ENCODE measurements at regions not wholly inside any gene's neighbourhood (a gene's known extent, or its start where the extent isn't known, plus 50 kb on each side); places are given as distances from the start of the nearest gene placed in this dataset.

DNA sequence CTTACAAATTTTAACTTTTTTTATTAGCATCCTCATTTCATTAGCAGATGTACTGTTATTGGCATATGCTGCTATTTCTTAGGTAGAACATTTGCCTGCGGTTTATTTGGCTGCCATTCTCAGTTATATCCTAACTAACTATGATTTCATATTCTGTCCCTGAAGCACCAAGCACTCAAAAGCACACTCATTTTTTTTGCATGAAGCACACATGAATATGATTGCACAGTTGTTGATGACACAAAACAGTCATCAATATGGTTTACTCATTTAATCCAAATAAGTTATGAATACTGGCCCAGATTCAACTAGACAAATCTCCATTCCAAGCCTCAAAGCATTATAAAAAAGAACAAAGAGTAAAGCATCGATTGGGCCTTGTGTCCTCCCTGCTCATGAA lies 129.4 kb upstream of the CNTNAP5 start:
- peaks cover 8% of the 10 kb centered on the region for H3K9me3 ChIP-seq
- no peaks in the 10 kb centered on the region for H3K27me3 ChIP-seq (ENCODE audit: low read depth)
- no peak for ATAC-seq
- H3K4me3 ChIP-seq: no peak overlapping the region
- H3K4me1 ChIP-seq: no peaks in the 10 kb centered on the region
- intact Hi-C loops (cut with DNase I): no loop called here
- H3K36me3 ChIP-seq: no peaks in the 10 kb centered on the region
- H3K27ac ChIP-seq: no peak overlapping the region
- TF ChIP-seq, protein P1, sequence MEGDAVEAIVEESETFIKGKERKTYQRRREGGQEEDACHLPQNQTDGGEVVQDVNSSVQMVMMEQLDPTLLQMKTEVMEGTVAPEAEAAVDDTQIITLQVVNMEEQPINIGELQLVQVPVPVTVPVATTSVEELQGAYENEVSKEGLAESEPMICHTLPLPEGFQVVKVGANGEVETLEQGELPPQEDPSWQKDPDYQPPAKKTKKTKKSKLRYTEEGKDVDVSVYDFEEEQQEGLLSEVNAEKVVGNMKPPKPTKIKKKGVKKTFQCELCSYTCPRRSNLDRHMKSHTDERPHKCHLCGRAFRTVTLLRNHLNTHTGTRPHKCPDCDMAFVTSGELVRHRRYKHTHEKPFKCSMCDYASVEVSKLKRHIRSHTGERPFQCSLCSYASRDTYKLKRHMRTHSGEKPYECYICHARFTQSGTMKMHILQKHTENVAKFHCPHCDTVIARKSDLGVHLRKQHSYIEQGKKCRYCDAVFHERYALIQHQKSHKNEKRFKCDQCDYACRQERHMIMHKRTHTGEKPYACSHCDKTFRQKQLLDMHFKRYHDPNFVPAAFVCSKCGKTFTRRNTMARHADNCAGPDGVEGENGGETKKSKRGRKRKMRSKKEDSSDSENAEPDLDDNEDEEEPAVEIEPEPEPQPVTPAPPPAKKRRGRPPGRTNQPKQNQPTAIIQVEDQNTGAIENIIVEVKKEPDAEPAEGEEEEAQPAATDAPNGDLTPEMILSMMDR (IDR thresholded peaks at IDR 0.05): no peak
- DNase-seq: no peak

DNA sequence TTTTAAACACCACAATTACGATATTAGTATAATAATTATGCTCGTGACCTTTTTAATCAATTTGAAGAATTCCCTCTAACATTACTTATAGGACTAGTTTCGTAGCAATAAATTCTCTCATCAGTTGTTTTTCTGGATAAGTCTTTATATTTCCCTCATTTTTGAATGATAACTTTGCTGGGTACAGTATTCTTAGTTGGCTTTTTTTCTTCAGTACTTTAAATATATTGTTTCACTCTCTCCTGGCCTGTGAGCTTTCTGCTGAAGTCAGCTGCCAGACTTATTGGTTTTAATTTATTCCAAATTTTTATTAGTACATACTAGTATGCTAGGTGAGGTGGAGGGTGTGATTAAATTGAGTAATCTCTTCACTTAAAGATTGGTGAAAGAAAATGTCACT lies 123.8 kb upstream of the CNTNAP5 start:
- no peaks in the 10 kb centered on the region for H3K4me1 ChIP-seq
- ATAC-seq: no peak
- H3K27me3 ChIP-seq (ENCODE audit: low read depth): no peaks in the 10 kb centered on the region
- DNase-seq: no peak
- H3K27ac ChIP-seq: no peak overlapping the region
- H3K9me3 ChIP-seq: peaks cover 15% of the 10 kb centered on the region
- no peaks in the 10 kb centered on the region for H3K36me3 ChIP-seq
- TF ChIP-seq, protein P1 (IDR thresholded peaks at IDR 0.05): no peak
- no peak overlapping the region for H3K4me3 ChIP-seq
- intact Hi-C loops (cut with DNase I): no loop called here

DNA sequence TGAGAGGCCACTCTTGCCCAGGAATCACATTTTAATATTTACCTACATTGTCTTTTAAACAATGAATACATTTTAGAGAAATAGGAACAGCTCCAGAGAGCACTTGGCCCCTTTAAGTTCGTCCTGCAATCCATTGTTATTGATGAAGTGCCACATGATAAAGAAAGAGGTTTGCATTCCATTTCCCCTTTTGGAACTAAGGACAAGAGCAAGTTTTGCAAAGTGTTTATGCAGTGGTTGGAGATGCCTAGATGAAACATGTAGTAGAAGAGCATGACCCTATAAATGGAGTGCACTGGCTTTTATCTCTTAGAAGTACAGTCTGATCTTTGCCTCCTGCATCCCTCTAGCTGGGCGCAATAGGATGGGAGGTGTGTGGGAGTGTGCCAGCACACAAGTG lies 118.7 kb upstream of the CNTNAP5 start:
- H3K27ac ChIP-seq: no peak overlapping the region
- no peak overlapping the region for H3K4me3 ChIP-seq
- H3K9me3 ChIP-seq: peaks cover 2% of the 10 kb centered on the region
- TF ChIP-seq, protein P1 (IDR thresholded peaks at IDR 0.05): no peak
- no peaks in the 10 kb centered on the region for H3K36me3 ChIP-seq
- DNase-seq: no peak
- intact Hi-C loops (cut with DNase I): no loop called here
- H3K27me3 ChIP-seq (ENCODE audit: low read depth): no peaks in the 10 kb centered on the region
- H3K4me1 ChIP-seq: no peaks in the 10 kb centered on the region
- no peak for ATAC-seq

DNA sequence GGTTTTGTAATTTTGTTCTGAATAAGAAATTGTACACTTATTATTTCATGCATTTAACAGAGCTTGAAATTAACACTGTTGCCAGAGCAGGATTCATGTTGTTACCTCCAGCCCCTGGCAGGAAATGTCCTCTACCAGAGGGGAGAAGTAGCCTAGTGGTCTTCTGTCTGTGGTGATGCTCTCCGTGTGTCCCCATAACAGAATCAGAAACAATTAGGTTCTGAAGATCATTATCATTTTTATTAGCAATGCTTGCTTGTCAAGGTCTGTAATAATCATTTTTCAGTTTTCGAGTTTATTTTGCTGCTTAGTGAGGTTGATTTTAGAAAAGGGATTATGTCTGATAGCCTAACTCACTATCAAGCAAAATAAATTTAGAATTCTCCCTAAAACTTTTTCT lies 116.6 kb upstream of the CNTNAP5 start:
- Histone ChIP-seq H3K36me3 (no peaks in the 10 kb centered on the region), H3K4me3 (no peak overlapping the region), H3K27me3 (ENCODE audit: low read depth) (no peaks in the 10 kb centered on the region), H3K4me1 (no peaks in the 10 kb centered on the region), H3K9me3 (no peaks in the 10 kb centered on the region), H3K27ac (no peak overlapping the region)
- intact Hi-C loops (cut with DNase I): no loop called here
- DNase-seq: no peak
- no peak for ATAC-seq
- TF ChIP-seq, protein P1 (IDR thresholded peaks at IDR 0.05): no peak

DNA sequence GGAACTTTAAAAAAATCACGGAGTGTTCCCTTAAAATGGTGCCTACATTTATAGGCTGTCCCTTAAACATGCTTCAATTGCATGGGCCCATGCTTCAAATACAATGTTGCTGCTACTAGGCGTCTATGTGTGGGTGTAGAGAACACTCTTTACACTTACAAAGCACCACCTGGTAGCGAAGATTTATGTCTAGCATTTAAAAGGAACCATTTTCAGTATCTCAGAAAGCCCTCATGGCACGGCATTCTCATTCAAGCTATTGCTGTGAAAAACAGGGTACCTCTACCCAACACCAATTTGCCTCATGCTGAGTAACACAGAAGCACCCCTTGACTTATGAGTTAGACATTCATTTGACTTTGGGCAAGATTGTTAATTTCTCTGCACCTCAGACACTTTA lies 112.9 kb upstream of the CNTNAP5 start:
- Histone ChIP-seq H3K36me3 (no peaks in the 10 kb centered on the region), H3K27me3 (ENCODE audit: low read depth) (no peaks in the 10 kb centered on the region), H3K4me3 (no peak overlapping the region), H3K4me1 (no peaks in the 10 kb centered on the region), H3K27ac (no peak overlapping the region), H3K9me3 (no peaks in the 10 kb centered on the region)
- intact Hi-C loops (cut with DNase I): no loop called here
- DNase-seq (no peak), ATAC-seq (no peak)
- TF ChIP-seq, protein P1 (IDR thresholded peaks at IDR 0.05): no peak

DNA sequence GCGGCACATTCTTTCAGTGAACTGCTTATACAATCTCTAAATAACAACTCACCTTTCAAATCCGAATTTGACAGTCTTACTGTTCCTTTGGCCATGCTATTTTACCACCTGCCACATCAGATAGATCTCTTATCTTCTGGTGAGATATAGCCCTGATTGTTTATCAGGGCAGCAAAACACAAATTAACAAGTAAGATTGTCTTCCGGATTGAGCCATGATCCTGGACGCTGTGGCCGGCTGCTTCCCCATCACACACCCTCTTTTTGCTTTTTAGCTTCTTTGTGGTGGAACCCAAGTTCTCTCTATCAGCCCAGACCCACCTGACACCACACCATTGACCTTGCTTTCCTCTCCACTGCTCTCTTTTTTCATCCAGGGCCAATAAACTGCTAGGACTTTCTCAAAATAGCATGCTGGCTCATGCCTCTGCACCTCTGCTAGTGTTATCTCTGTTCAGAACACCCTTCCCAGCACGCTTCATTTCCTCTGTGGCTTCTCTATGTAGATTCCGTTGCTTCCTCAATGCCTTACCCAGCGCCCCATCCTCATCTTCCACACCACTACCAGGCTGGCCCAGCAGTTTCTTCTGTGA lies 111.8 kb upstream of the CNTNAP5 start:
- DNase-seq: no peak

More for the DNA sequence above, 111.8 kb upstream of the CNTNAP5 start:
- no peaks in the 10 kb centered on the region for H3K27me3 ChIP-seq (ENCODE audit: low read depth)
- H3K36me3 ChIP-seq: no peaks in the 10 kb centered on the region
- H3K9me3 ChIP-seq: no peaks in the 10 kb centered on the region
- H3K4me1 ChIP-seq: no peaks in the 10 kb centered on the region
- no peak for ATAC-seq
- H3K4me3 ChIP-seq: no peak overlapping the region
- H3K27ac ChIP-seq: no peak overlapping the region
- intact Hi-C loops (cut with DNase I): no loop called here
- TF ChIP-seq, protein P1 (IDR thresholded peaks at IDR 0.05): no peak
